Mesendoderm (in vitro differentiated cells): ENCODE measurements at regions not wholly inside any gene's neighbourhood (a gene's known extent, or its start where the extent isn't known, plus 50 kb on each side); places are given as distances from the start of the nearest gene placed in this dataset.
"Not testable (repeated sequence)": the region's sequence is repeated elsewhere in the genome, so short reads cannot be mapped to it uniquely, and the experiment has no call there.

Experiments
- DNase-seq: peaks from one replicate; pipeline ENCODE4 v3.0.0; 2013
- H2AK5ac ChIP-seq: 2 replicates; pipeline ENCODE4 v1.6.1; 2013; ENCODE audit warnings: low read length, inconsistent platforms
- H2BK120ac ChIP-seq: 2 replicates; pipeline ENCODE4 v1.6.1; 2013; ENCODE audit warnings: low read depth, mild to moderate bottlenecking, low read length, moderate library complexity, mixed read lengths
- H2BK15ac ChIP-seq: replicated peaks from 2 replicates; pipeline ENCODE4 v1.6.1; 2013; ENCODE audit warnings: low read depth, mild to moderate bottlenecking, moderate library complexity
- H2BK5ac ChIP-seq: 2 replicates; pipeline ENCODE4 v1.6.1; 2013; ENCODE audit warnings: low read length, inconsistent platforms
- H3K18ac ChIP-seq: 2 replicates; pipeline ENCODE4 v1.6.1; 2013; ENCODE audit warnings: mild to moderate bottlenecking, low read length, mixed read lengths
- H3K23ac ChIP-seq: one replicate; pipeline ENCODE4 v1.6.1; 2013; ENCODE audit warnings: low read length
- H3K27ac ChIP-seq: 2 replicates; pipeline ENCODE4 v1.5.1; 2013; ENCODE audit warnings: low read depth, mild to moderate bottlenecking, inconsistent platforms, low read length, moderate library complexity
- H3K27me3 ChIP-seq: 2 replicates; pipeline ENCODE4 v1.6.1; 2013; ENCODE audit warnings: low read length, control low read depth, mild to moderate bottlenecking, inconsistent platforms; ENCODE audit not compliant: insufficient read depth, poor library complexity
- H3K36me3 ChIP-seq: 2 replicates; pipeline ENCODE4 v1.6.1; 2013; ENCODE audit warnings: low read length, inconsistent platforms; ENCODE audit not compliant: control insufficient read depth, insufficient read depth
- H3K4ac ChIP-seq: one replicate; pipeline ENCODE4 v1.6.1; 2013; ENCODE audit warnings: low read depth, mild to moderate bottlenecking, low read length, moderate library complexity
- H3K4me1 ChIP-seq: 2 replicates; pipeline ENCODE4 v1.6.1; 2013; ENCODE audit warnings: low read depth, low read length, inconsistent platforms; ENCODE audit not compliant: control insufficient read depth
- H3K4me2 ChIP-seq: 2 replicates; pipeline ENCODE4 v1.6.1; 2013; ENCODE audit warnings: low read length
- H3K4me3 ChIP-seq: 2 replicates; pipeline ENCODE4 v1.5.1; 2013; ENCODE audit warnings: mild to moderate bottlenecking, low read length
- H3K56ac ChIP-seq: one replicate; pipeline ENCODE4 v1.6.1; 2013; ENCODE audit warnings: low read length
- H3K79me1 ChIP-seq: 2 replicates; pipeline ENCODE4 v1.6.1; 2013; ENCODE audit warnings: low read length, inconsistent platforms
- H3K79me2 ChIP-seq: 2 replicates; pipeline ENCODE4 v1.6.1; 2013; ENCODE audit warnings: mild to moderate bottlenecking, low read length; ENCODE audit not compliant: control insufficient read depth, insufficient read depth
- H3K9ac ChIP-seq: 2 replicates; pipeline ENCODE4 v1.6.1; 2013; ENCODE audit warnings: low read length, inconsistent platforms
- H4K5ac ChIP-seq: one replicate; pipeline ENCODE4 v1.6.1; 2013; ENCODE audit warnings: low read length
- H4K8ac ChIP-seq: one replicate; pipeline ENCODE4 v1.6.1; 2013; ENCODE audit warnings: low read depth, mild to moderate bottlenecking, control low read depth, low read length, moderate library complexity
- WGBS: extraction: QIAGEN DNeasy Blood & Tissue Kit; methylation state at CpG from one replicate; pipeline ENCODE4 v1.1.7; 2013; ENCODE audit warnings: low lambda C conversion rate, missing lambda C conversion rate; ENCODE audit not compliant: insufficient coverage; ENCODE audit errors: extremely low coverage; 5-methylcytosine and 5-hydroxymethylcytosine counted together

- not testable (repeated sequence) for H3K4me2 ChIP-seq, H3K4ac ChIP-seq, H3K56ac ChIP-seq, H2BK15ac ChIP-seq, H3K27ac ChIP-seq, DNase-seq, H2BK5ac ChIP-seq, H3K79me1 ChIP-seq, H3K79me2 ChIP-seq, H4K5ac ChIP-seq, H3K23ac ChIP-seq, H2BK120ac ChIP-seq, H3K18ac ChIP-seq, H3K27me3 ChIP-seq, H3K9ac ChIP-seq, H2AK5ac ChIP-seq, H3K4me3 ChIP-seq, H4K8ac ChIP-seq, H3K4me1 ChIP-seq, H3K36me3 ChIP-seq
- no CpG with 5 or more reads among the region's 16 CpGs for WGBS
Measured at GRCh38 chr9:67212073-67212472, 219.7 kb upstream of the SPATA31A3 start.

GRCh38 chr9:67210842-67211241, 218.5 kb upstream of the SPATA31A3 start:
- H4K5ac ChIP-seq, H3K4ac ChIP-seq: not testable (repeated sequence)
- WGBS: no CpG with 5 or more reads among the region's 3 CpGs

GRCh38 chr9:67208831-67209437, 216.6 kb upstream of the SPATA31A3 start:
- not testable (repeated sequence) for H3K27ac ChIP-seq, H2BK120ac ChIP-seq, H3K79me2 ChIP-seq, H3K23ac ChIP-seq, H3K56ac ChIP-seq, H3K79me1 ChIP-seq, H4K5ac ChIP-seq, H3K4me1 ChIP-seq, H3K36me3 ChIP-seq, H3K27me3 ChIP-seq, H3K4me2 ChIP-seq, H2BK5ac ChIP-seq, H3K18ac ChIP-seq, H2AK5ac ChIP-seq, H3K4me3 ChIP-seq, H2BK15ac ChIP-seq, H3K9ac ChIP-seq, H3K4ac ChIP-seq, H4K8ac ChIP-seq, DNase-seq
- no CpG with 5 or more reads among the region's 6 CpGs for WGBS

More at GRCh38 chr9:67210842-67211241, 218.5 kb upstream of the SPATA31A3 start:
- H2BK120ac ChIP-seq, H3K23ac ChIP-seq, H3K79me1 ChIP-seq, DNase-seq, H3K4me1 ChIP-seq, H2AK5ac ChIP-seq, H3K27me3 ChIP-seq, H3K79me2 ChIP-seq, H2BK5ac ChIP-seq, H3K36me3 ChIP-seq, H3K56ac ChIP-seq, H3K9ac ChIP-seq, H3K4me3 ChIP-seq, H4K8ac ChIP-seq, H3K18ac ChIP-seq, H3K4me2 ChIP-seq, H2BK15ac ChIP-seq, H3K27ac ChIP-seq: not testable (repeated sequence)

GRCh38 chr9:67196135-67196534, 203.8 kb upstream of the SPATA31A3 start:
- not testable (repeated sequence) for H2BK5ac ChIP-seq, H3K4me3 ChIP-seq, H3K27ac ChIP-seq, H3K4me2 ChIP-seq, H3K4me1 ChIP-seq, H2BK120ac ChIP-seq, H3K79me1 ChIP-seq, H3K4ac ChIP-seq, H3K18ac ChIP-seq, H3K27me3 ChIP-seq, H4K5ac ChIP-seq, DNase-seq, H2AK5ac ChIP-seq, H4K8ac ChIP-seq, H2BK15ac ChIP-seq, H3K9ac ChIP-seq, H3K23ac ChIP-seq, H3K56ac ChIP-seq, H3K79me2 ChIP-seq, H3K36me3 ChIP-seq
- WGBS: no CpG with 5 or more reads among the region's 7 CpGs

GRCh38 chr9:67195357-67195756, 203.0 kb upstream of the SPATA31A3 start:
- not testable (repeated sequence) for H3K18ac ChIP-seq, H3K79me2 ChIP-seq, H3K36me3 ChIP-seq, H3K4me2 ChIP-seq, H3K9ac ChIP-seq, H3K4me3 ChIP-seq, H3K4ac ChIP-seq, H2AK5ac ChIP-seq, H2BK5ac ChIP-seq, H2BK15ac ChIP-seq, H3K23ac ChIP-seq, H3K27ac ChIP-seq, DNase-seq, H3K56ac ChIP-seq, H3K79me1 ChIP-seq, H2BK120ac ChIP-seq, H3K4me1 ChIP-seq, H4K8ac ChIP-seq, H3K27me3 ChIP-seq, H4K5ac ChIP-seq
- WGBS: no CpG with 5 or more reads among the region's 8 CpGs

- not testable (repeated sequence) for H3K9ac ChIP-seq, H3K4me2 ChIP-seq, H3K23ac ChIP-seq, H3K4me1 ChIP-seq, H3K4me3 ChIP-seq, DNase-seq, H3K18ac ChIP-seq, H3K27ac ChIP-seq, H2BK5ac ChIP-seq, H3K79me2 ChIP-seq, H3K27me3 ChIP-seq, H3K56ac ChIP-seq, H2AK5ac ChIP-seq, H3K36me3 ChIP-seq, H4K5ac ChIP-seq, H3K4ac ChIP-seq, H4K8ac ChIP-seq, H3K79me1 ChIP-seq, H2BK120ac ChIP-seq, H2BK15ac ChIP-seq
- no CpG with 5 or more reads among the region's 2 CpGs for WGBS
Measured at GRCh38 chr9:67179185-67179584, 186.8 kb upstream of the SPATA31A3 start.
